ENCODE measurements at regions not wholly inside any gene's neighbourhood (a gene's known extent, or its start where the extent isn't known, plus 50 kb on each side); places are given as distances from the start of the nearest gene placed in this dataset.

- TF ChIP-seq CTCF (IDR thresholded peaks at IDR 0.05; ENCODE audit: poor library complexity, severe bottlenecking) (no peak), POLR2AphosphoS5 (IDR thresholded peaks at IDR 0.05) (no peak), SMC3 (conservative IDR thresholded peaks at IDR 0.05; ENCODE audit: poor library complexity) (no peak), MXI1 (conservative IDR thresholded peaks at IDR 0.05; ENCODE audit: poor library complexity, severe bottlenecking) (no peak), EP300 (conservative IDR thresholded peaks at IDR 0.05; ENCODE audit: poor library complexity, severe bottlenecking) (no peak), EZH2 (IDR thresholded peaks at IDR 0.05; ENCODE audit: borderline replicate concordance, insufficient read depth, low read length, poor library complexity, severe bottlenecking) (no peak), TAF1 (IDR thresholded peaks at IDR 0.05; ENCODE audit: low read depth) (no peak), REST (IDR thresholded peaks at IDR 0.05; ENCODE audit: borderline replicate concordance) (no peak)
Observed at GRCh38 chr16:85319208-85319983, 207.1 kb upstream of the CIBAR2 start.
